ENCODE measurements at regions not wholly inside any gene's neighbourhood (a gene's known extent, or its start where the extent isn't known, plus 50 kb on each side); places are given as distances from the start of the nearest gene placed in this dataset.

DNA sequence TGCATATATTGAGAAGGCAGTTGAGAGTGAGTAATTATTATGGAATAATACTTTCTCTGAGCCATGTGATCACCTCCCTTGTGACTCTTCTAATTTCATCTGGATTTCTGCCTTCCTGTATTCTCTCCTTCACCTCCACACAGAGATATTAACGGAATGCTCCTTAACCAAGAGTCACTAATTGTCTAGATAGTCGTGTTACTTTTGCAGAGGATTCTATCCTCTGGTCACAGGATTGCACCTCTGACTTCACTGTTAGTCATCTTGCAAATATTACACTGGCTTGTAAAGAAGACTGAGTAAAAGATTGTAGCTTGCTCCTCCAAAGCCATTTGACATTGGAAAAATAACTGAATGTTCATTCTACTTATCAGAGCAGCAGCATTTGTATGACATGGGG, 160.9 kb downstream of the SH2D1A start:
- Histone ChIP-seq H3K27ac (ENCODE audit: low read depth, low read length) (no peak overlapping the region), H3K27me3 (ENCODE audit: control insufficient read depth in 1 of 2, insufficient read depth in 2 of 2, low read length in 2 of 2) (no peaks in the 10 kb centered on the region), H3K9me3 (ENCODE audit: control insufficient read depth in 1 of 2, low read length in 2 of 2) (no peaks in the 10 kb centered on the region), H3K4me3 (ENCODE audit: low read depth in 1 of 2, low read length in 2 of 2) (no peak overlapping the region), H3K9ac (ENCODE audit: low read depth in 1 of 2, low read length in 2 of 2) (no peak overlapping the region), H3K36me3 (ENCODE audit: control insufficient read depth in 1 of 2, insufficient read depth in 2 of 2, low read length in 2 of 2) (no peaks in the 10 kb centered on the region), H3K4me1 (ENCODE audit: control insufficient read depth in 1 of 2, insufficient read depth in 2 of 2, low read length in 2 of 2) (no peaks in the 10 kb centered on the region)

GRCh38 chrX:124518885-124519284, 172.5 kb downstream of the SH2D1A start:
- Histone ChIP-seq H3K36me3 (ENCODE audit: control insufficient read depth in 1 of 2, insufficient read depth in 2 of 2, low read length in 2 of 2) (no peaks in the 10 kb centered on the region), H3K27me3 (ENCODE audit: control insufficient read depth in 1 of 2, insufficient read depth in 2 of 2, low read length in 2 of 2) (no peaks in the 10 kb centered on the region), H3K4me3 (ENCODE audit: low read depth in 1 of 2, low read length in 2 of 2) (no peak overlapping the region), H3K9ac (ENCODE audit: low read depth in 1 of 2, low read length in 2 of 2) (no peak overlapping the region), H3K27ac (ENCODE audit: low read depth, low read length) (no peak overlapping the region), H3K4me1 (ENCODE audit: control insufficient read depth in 1 of 2, insufficient read depth in 2 of 2, low read length in 2 of 2) (no peaks in the 10 kb centered on the region), H3K9me3 (ENCODE audit: control insufficient read depth in 1 of 2, low read length in 2 of 2) (no peaks in the 10 kb centered on the region)

- Histone ChIP-seq H3K9ac (ENCODE audit: low read depth in 1 of 2, low read length in 2 of 2) (no peak overlapping the region), H3K9me3 (ENCODE audit: control insufficient read depth in 1 of 2, low read length in 2 of 2) (no peaks in the 10 kb centered on the region), H3K4me1 (ENCODE audit: control insufficient read depth in 1 of 2, insufficient read depth in 2 of 2, low read length in 2 of 2) (no peaks in the 10 kb centered on the region), H3K4me3 (ENCODE audit: low read depth in 1 of 2, low read length in 2 of 2) (no peak overlapping the region), H3K27ac (ENCODE audit: low read depth, low read length) (no peak overlapping the region), H3K27me3 (ENCODE audit: control insufficient read depth in 1 of 2, insufficient read depth in 2 of 2, low read length in 2 of 2) (no peaks in the 10 kb centered on the region), H3K36me3 (ENCODE audit: control insufficient read depth in 1 of 2, insufficient read depth in 2 of 2, low read length in 2 of 2) (no peaks in the 10 kb centered on the region)
These were observed 178.5 kb downstream of the SH2D1A start for GRCh38 chrX:124524852-124525251.

DNA sequence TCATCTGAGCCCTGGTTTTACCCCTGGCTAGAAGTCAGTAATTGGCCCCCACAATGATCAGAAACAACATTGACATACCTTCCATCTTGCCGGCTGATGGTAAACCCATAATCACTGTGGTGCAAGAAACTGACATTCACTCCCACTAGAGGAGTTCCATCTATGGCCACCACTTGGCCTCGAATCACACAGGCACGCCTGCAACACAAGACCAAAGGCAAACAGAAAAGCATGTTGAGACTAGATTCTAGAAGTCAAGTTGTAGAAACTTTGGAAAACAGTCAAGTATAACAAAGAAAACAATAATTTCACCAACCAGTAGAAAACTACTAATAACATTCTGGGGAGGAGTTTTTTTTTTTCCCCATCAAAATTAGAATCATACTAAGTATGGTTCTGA, 183.4 kb downstream of the SH2D1A start:
- Histone ChIP-seq H3K27ac (ENCODE audit: low read depth, low read length) (no peak overlapping the region), H3K9ac (ENCODE audit: low read depth in 1 of 2, low read length in 2 of 2) (no peak overlapping the region), H3K27me3 (ENCODE audit: control insufficient read depth in 1 of 2, insufficient read depth in 2 of 2, low read length in 2 of 2) (no peaks in the 10 kb centered on the region), H3K4me3 (ENCODE audit: low read depth in 1 of 2, low read length in 2 of 2) (no peak overlapping the region), H3K36me3 (ENCODE audit: control insufficient read depth in 1 of 2, insufficient read depth in 2 of 2, low read length in 2 of 2) (no peaks in the 10 kb centered on the region), H3K4me1 (ENCODE audit: control insufficient read depth in 1 of 2, insufficient read depth in 2 of 2, low read length in 2 of 2) (no peaks in the 10 kb centered on the region), H3K9me3 (ENCODE audit: control insufficient read depth in 1 of 2, low read length in 2 of 2) (no peaks in the 10 kb centered on the region)

- Histone ChIP-seq H3K27ac (ENCODE audit: low read depth, low read length) (no peak overlapping the region), H3K9ac (ENCODE audit: low read depth in 1 of 2, low read length in 2 of 2) (no peak overlapping the region), H3K27me3 (ENCODE audit: control insufficient read depth in 1 of 2, insufficient read depth in 2 of 2, low read length in 2 of 2) (no peaks in the 10 kb centered on the region), H3K4me3 (ENCODE audit: low read depth in 1 of 2, low read length in 2 of 2) (no peak overlapping the region), H3K36me3 (ENCODE audit: control insufficient read depth in 1 of 2, insufficient read depth in 2 of 2, low read length in 2 of 2) (no peaks in the 10 kb centered on the region), H3K4me1 (ENCODE audit: control insufficient read depth in 1 of 2, insufficient read depth in 2 of 2, low read length in 2 of 2) (no peaks in the 10 kb centered on the region), H3K9me3 (ENCODE audit: control insufficient read depth in 1 of 2, low read length in 2 of 2) (no peaks in the 10 kb centered on the region)
These were observed 184.4 kb downstream of the SH2D1A start for GRCh38 chrX:124530803-124531202.

- H3K27me3 ChIP-seq (ENCODE audit: control insufficient read depth in 1 of 2, insufficient read depth in 2 of 2, low read length in 2 of 2) = no peaks in the 10 kb centered on the region
- H3K36me3 ChIP-seq (ENCODE audit: control insufficient read depth in 1 of 2, insufficient read depth in 2 of 2, low read length in 2 of 2) = no peaks in the 10 kb centered on the region
- no peak overlapping the region for H3K4me3 ChIP-seq (ENCODE audit: low read depth in 1 of 2, low read length in 2 of 2)
These were observed 188.2 kb downstream of the SH2D1A start for GRCh38 chrX:124534536-124534935.

GRCh38 chrX:124540474-124540873, 194.1 kb downstream of the SH2D1A start:
- Histone ChIP-seq H3K36me3 (ENCODE audit: control insufficient read depth in 1 of 2, insufficient read depth in 2 of 2, low read length in 2 of 2) (no peaks in the 10 kb centered on the region), H3K4me3 (ENCODE audit: low read depth in 1 of 2, low read length in 2 of 2) (no peak overlapping the region), H3K9me3 (ENCODE audit: control insufficient read depth in 1 of 2, low read length in 2 of 2) (no peaks in the 10 kb centered on the region), H3K27ac (ENCODE audit: low read depth, low read length) (no peak overlapping the region), H3K4me1 (ENCODE audit: control insufficient read depth in 1 of 2, insufficient read depth in 2 of 2, low read length in 2 of 2) (no peaks in the 10 kb centered on the region), H3K9ac (ENCODE audit: low read depth in 1 of 2, low read length in 2 of 2) (no peak overlapping the region), H3K27me3 (ENCODE audit: control insufficient read depth in 1 of 2, insufficient read depth in 2 of 2, low read length in 2 of 2) (no peaks in the 10 kb centered on the region)

More at GRCh38 chrX:124534536-124534935, 188.2 kb downstream of the SH2D1A start:
- Histone ChIP-seq H3K4me1 (ENCODE audit: control insufficient read depth in 1 of 2, insufficient read depth in 2 of 2, low read length in 2 of 2) (no peaks in the 10 kb centered on the region), H3K27ac (ENCODE audit: low read depth, low read length) (no peak overlapping the region), H3K9ac (ENCODE audit: low read depth in 1 of 2, low read length in 2 of 2) (no peak overlapping the region), H3K9me3 (ENCODE audit: control insufficient read depth in 1 of 2, low read length in 2 of 2) (no peaks in the 10 kb centered on the region)

GRCh38 chrX:124548571-124548970, 202.2 kb downstream of the SH2D1A start:
- no peaks in the 10 kb centered on the region for H3K4me1 ChIP-seq (ENCODE audit: control insufficient read depth in 1 of 2, insufficient read depth in 2 of 2, low read length in 2 of 2)
- no peaks in the 10 kb centered on the region for H3K36me3 ChIP-seq (ENCODE audit: control insufficient read depth in 1 of 2, insufficient read depth in 2 of 2, low read length in 2 of 2)
- H3K27me3 ChIP-seq (ENCODE audit: control insufficient read depth in 1 of 2, insufficient read depth in 2 of 2, low read length in 2 of 2) = no peaks in the 10 kb centered on the region
- H3K9ac ChIP-seq (ENCODE audit: low read depth in 1 of 2, low read length in 2 of 2) = no peak overlapping the region
- H3K9me3 ChIP-seq (ENCODE audit: control insufficient read depth in 1 of 2, low read length in 2 of 2) = no peaks in the 10 kb centered on the region
- no peak overlapping the region for H3K27ac ChIP-seq (ENCODE audit: low read depth, low read length)
- no peak overlapping the region for H3K4me3 ChIP-seq (ENCODE audit: low read depth in 1 of 2, low read length in 2 of 2)

- Histone ChIP-seq H3K4me1 (ENCODE audit: control insufficient read depth in 1 of 2, insufficient read depth in 2 of 2, low read length in 2 of 2) (no peaks in the 10 kb centered on the region), H3K36me3 (ENCODE audit: control insufficient read depth in 1 of 2, insufficient read depth in 2 of 2, low read length in 2 of 2) (no peaks in the 10 kb centered on the region)
These were observed 208.8 kb downstream of the SH2D1A start for GRCh38 chrX:124555036-124555595.

DNA sequence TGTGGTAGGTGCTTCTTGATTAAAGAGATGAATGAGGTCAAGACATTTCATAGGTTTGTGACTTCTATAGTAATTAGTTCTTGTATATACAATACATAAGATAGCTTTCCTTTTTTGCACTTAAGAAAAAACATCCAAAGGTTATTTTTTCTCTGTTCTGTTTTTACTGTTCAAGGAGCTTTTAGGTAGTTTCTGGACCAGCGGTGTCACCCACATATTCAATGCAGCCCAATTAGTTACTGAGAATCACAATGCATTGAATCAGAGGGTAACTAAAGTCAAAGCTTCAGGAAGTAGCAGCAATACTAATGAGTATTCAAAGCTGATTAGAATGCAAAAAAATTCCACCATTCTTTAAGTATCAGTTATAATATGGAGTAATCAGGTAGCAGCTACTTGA, 211.6 kb downstream of the SH2D1A start:
- H3K27me3 ChIP-seq (ENCODE audit: control insufficient read depth in 1 of 2, insufficient read depth in 2 of 2, low read length in 2 of 2) = no peaks in the 10 kb centered on the region
- no peak overlapping the region for H3K4me3 ChIP-seq (ENCODE audit: low read depth in 1 of 2, low read length in 2 of 2)
- no peaks in the 10 kb centered on the region for H3K9me3 ChIP-seq (ENCODE audit: control insufficient read depth in 1 of 2, low read length in 2 of 2)
- no peak overlapping the region for H3K9ac ChIP-seq (ENCODE audit: low read depth in 1 of 2, low read length in 2 of 2)
- H3K27ac ChIP-seq (ENCODE audit: low read depth, low read length) = no peak overlapping the region
- H3K4me1 ChIP-seq (ENCODE audit: control insufficient read depth in 1 of 2, insufficient read depth in 2 of 2, low read length in 2 of 2) = no peaks in the 10 kb centered on the region
- no peaks in the 10 kb centered on the region for H3K36me3 ChIP-seq (ENCODE audit: control insufficient read depth in 1 of 2, insufficient read depth in 2 of 2, low read length in 2 of 2)

More at GRCh38 chrX:124555036-124555595, 208.8 kb downstream of the SH2D1A start:
- H3K4me3 ChIP-seq (ENCODE audit: low read depth in 1 of 2, low read length in 2 of 2) = no peak overlapping the region
- no peaks in the 10 kb centered on the region for H3K27me3 ChIP-seq (ENCODE audit: control insufficient read depth in 1 of 2, insufficient read depth in 2 of 2, low read length in 2 of 2)
- no peak overlapping the region for H3K9ac ChIP-seq (ENCODE audit: low read depth in 1 of 2, low read length in 2 of 2)
- H3K9me3 ChIP-seq (ENCODE audit: control insufficient read depth in 1 of 2, low read length in 2 of 2) = no peaks in the 10 kb centered on the region
- no peak overlapping the region for H3K27ac ChIP-seq (ENCODE audit: low read depth, low read length)

DNA sequence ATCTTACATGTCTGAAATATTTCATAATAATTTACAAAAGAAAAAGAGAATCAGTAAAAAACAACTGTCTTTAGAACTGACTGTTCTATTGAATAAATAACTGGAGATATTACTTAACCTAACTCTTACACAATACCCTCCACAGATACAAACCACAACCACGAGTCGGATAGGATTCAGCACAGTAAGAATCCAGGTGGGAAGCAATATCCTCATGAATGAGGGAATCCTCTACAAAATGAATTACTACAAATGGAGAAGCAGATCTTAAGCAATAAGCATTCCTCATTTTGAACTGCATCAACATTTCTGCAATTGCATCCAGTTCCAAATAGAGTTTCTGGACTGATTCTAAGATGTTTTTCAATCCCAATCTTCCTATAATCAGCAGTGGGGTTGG, 227.1 kb downstream of the SH2D1A start:
- H3K4me3 ChIP-seq (ENCODE audit: low read depth in 1 of 2, low read length in 2 of 2) = no peak overlapping the region

More for the DNA sequence above, 227.1 kb downstream of the SH2D1A start:
- no peaks in the 10 kb centered on the region for H3K27me3 ChIP-seq (ENCODE audit: control insufficient read depth in 1 of 2, insufficient read depth in 2 of 2, low read length in 2 of 2)
- no peaks in the 10 kb centered on the region for H3K36me3 ChIP-seq (ENCODE audit: control insufficient read depth in 1 of 2, insufficient read depth in 2 of 2, low read length in 2 of 2)
- H3K4me1 ChIP-seq (ENCODE audit: control insufficient read depth in 1 of 2, insufficient read depth in 2 of 2, low read length in 2 of 2) = no peaks in the 10 kb centered on the region
- H3K9ac ChIP-seq (ENCODE audit: low read depth in 1 of 2, low read length in 2 of 2) = no peak overlapping the region
- no peaks in the 10 kb centered on the region for H3K9me3 ChIP-seq (ENCODE audit: control insufficient read depth in 1 of 2, low read length in 2 of 2)
- no peak overlapping the region for H3K27ac ChIP-seq (ENCODE audit: low read depth, low read length)

Data from duodenal mucosa (tissue), 2 donors.